HFFc6 (cell line): ENCODE measurements at regions not wholly inside any gene's neighbourhood (a gene's known extent, or its start where the extent isn't known, plus 50 kb on each side); places are given as distances from the start of the nearest gene placed in this dataset.
"Not testable (repeated sequence)": the region's sequence is repeated elsewhere in the genome, so short reads cannot be mapped to it uniquely, and the experiment has no call there.

ENCODE experiments used
- DNase-seq: peaks from one replicate; pipeline ENCODE4 v3.0.0-alpha.2; 2018
- H3K27ac Mint-ChIP-seq: 2 replicates; pipeline ENCODE4 v1.8.0; 2020; ENCODE audit warnings: mild to moderate bottlenecking, mixed read lengths
- H3K27me3 Mint-ChIP-seq: 2 replicates; pipeline ENCODE4 v1.8.0; 2021; ENCODE audit warnings: mild to moderate bottlenecking, moderate library complexity, mixed read lengths; ENCODE audit not compliant: insufficient read depth
- H3K36me3 Mint-ChIP-seq: 2 replicates; pipeline ENCODE4 v1.8.0; 2021; ENCODE audit warnings: low read depth, mixed read lengths
- H3K4me1 Mint-ChIP-seq: 2 replicates; pipeline ENCODE4 v1.8.0; 2020; ENCODE audit warnings: low read depth, mixed read lengths
- H3K4me3 Mint-ChIP-seq: 2 replicates; pipeline ENCODE4 v1.8.0; 2020; ENCODE audit warnings: mild to moderate bottlenecking, moderate library complexity, mixed read lengths
- H3K9me3 Mint-ChIP-seq: 2 replicates; pipeline ENCODE4 v1.8.0; 2020; ENCODE audit warnings: mild to moderate bottlenecking, mixed read lengths
- CTCF ChIP-seq: fragments of 200-600 bp; sonication (generic); IDR thresholded peaks from 2 replicates; pipeline ENCODE4 v1.5.0; 2021; ENCODE audit warnings: antibody characterized with exemption, mild to moderate bottlenecking

- no peaks in the 10 kb centered on the region for H3K27me3 Mint-ChIP-seq
- no peaks in the 10 kb centered on the region for H3K4me1 Mint-ChIP-seq
- no peaks in the 10 kb centered on the region for H3K36me3 Mint-ChIP-seq
- H3K4me3 Mint-ChIP-seq: no peak overlapping the region
- TF ChIP-seq CTCF: no peak
- no peak overlapping the region for H3K27ac Mint-ChIP-seq
- H3K9me3 Mint-ChIP-seq: no peaks in the 10 kb centered on the region
- no peak for DNase-seq
Observed at GRCh38 chr1:108357802-108358201, 92.3 kb upstream of the NBPF6 start.

GRCh38 chr1:108380059-108380832, 69.9 kb upstream of the NBPF6 start:
- H3K4me3 Mint-ChIP-seq, H3K36me3 Mint-ChIP-seq, H3K27ac Mint-ChIP-seq, H3K27me3 Mint-ChIP-seq, H3K9me3 Mint-ChIP-seq, DNase-seq, H3K4me1 Mint-ChIP-seq: not testable (repeated sequence)
